ENCODE measurements at regions not wholly inside any gene's neighbourhood (a gene's known extent, or its start where the extent isn't known, plus 50 kb on each side); places are given as distances from the start of the nearest gene placed in this dataset.

- FAIRE-seq, result no peak
- Histone ChIP-seq H3K9ac (replicated peaks; ENCODE audit: extremely low read depth, insufficient read depth, low read length) (no peak overlapping the region), H3K79me2 (ENCODE audit: control insufficient read depth, insufficient read depth, low read length) (no peaks in the 10 kb centered on the region), H3K27me3 (ENCODE audit: control insufficient read depth in 2 of 2, insufficient read depth in 2 of 2, low read length in 2 of 2) (no peaks in the 10 kb centered on the region), H3K4me2 (ENCODE audit: insufficient read depth, low read length) (no peak overlapping the region), H3K4me1 (ENCODE audit: control insufficient read depth, extremely low read depth, insufficient read depth, low read length) (no peaks in the 10 kb centered on the region), H4K20me1 (replicated peaks; ENCODE audit: control insufficient read depth, extremely low read depth, insufficient read depth, low read length) (no peaks in the 10 kb centered on the region), H3K9me3 (replicated peaks; ENCODE audit: control insufficient read depth, insufficient read depth, low read length) (no peaks in the 10 kb centered on the region), H2AFZ (ENCODE audit: low read depth, low read length) (no peak overlapping the region), H3K27ac (ENCODE audit: insufficient read depth, low read depth, low read length) (no peak overlapping the region), H3K36me3 (ENCODE audit: control insufficient read depth in 2 of 2, extremely low read depth in 1 of 2, insufficient read depth in 2 of 2, low read length in 2 of 2) (no peaks in the 10 kb centered on the region), H3K9me1 (replicated peaks; ENCODE audit: control insufficient read depth, extremely low read depth, insufficient read depth, low read length) (no peaks in the 10 kb centered on the region), H3K4me3 (replicated peaks in 1 of 3; ENCODE audit: insufficient read depth in 1 of 3, low read depth in 1 of 3, low read length in 3 of 3) (no peak overlapping the region)
- dilution Hi-C loops (cut with MboI; ENCODE audit: extremely low pct_ligation_motif_present, low sequenced_read_pairs), result no loop called here
- DNase-seq (ENCODE audit: low read depth, low spot score), result no peak
- TF ChIP-seq, protein P1, sequence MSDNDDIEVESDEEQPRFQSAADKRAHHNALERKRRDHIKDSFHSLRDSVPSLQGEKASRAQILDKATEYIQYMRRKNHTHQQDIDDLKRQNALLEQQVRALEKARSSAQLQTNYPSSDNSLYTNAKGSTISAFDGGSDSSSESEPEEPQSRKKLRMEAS (IDR thresholded peaks at IDR 0.05; ENCODE audit: insufficient read depth, insufficient read length), result no peak
- TF ChIP-seq GATA2 (IDR thresholded peaks at IDR 0.05; ENCODE audit: insufficient read depth, insufficient read length, low read depth, low read length), result no peak
- TF ChIP-seq CTCF (IDR thresholded peaks at IDR 0.05; ENCODE audit: extremely low read depth in 1 of 2, insufficient read depth in 1 of 2, low read depth in 1 of 2, low read length in 2 of 2), result no peak
- no peak for TF ChIP-seq POLR2AphosphoS5 (IDR thresholded peaks at IDR 0.05; ENCODE audit: insufficient read depth, low read depth, low read length)
- TF ChIP-seq EZH2 (IDR thresholded peaks at IDR 0.05; ENCODE audit: borderline replicate concordance, low read depth, low read length, severe bottlenecking), result no peak
- TF ChIP-seq MYC (IDR thresholded peaks at IDR 0.05; ENCODE audit: low read depth, low read length), result no peak
- no peak for TF ChIP-seq POLR2A (IDR thresholded peaks at IDR 0.05; ENCODE audit: low read depth, low read length)
- TF ChIP-seq JUN (IDR thresholded peaks at IDR 0.05; ENCODE audit: borderline replicate concordance, insufficient read depth, insufficient read length, low read depth), result no peak
- no peak for TF ChIP-seq FOS (IDR thresholded peaks at IDR 0.05; ENCODE audit: borderline replicate concordance, insufficient read depth, low read length)
- POLR2A ChIA-PET, result no interaction called here
- intact Hi-C loops (cut with micrococcal nuclease), result no loop called here
- CTCF ChIA-PET, result no interaction called here
- BruUV-seq (replicated peaks), result no TSS peak
Observed at GRCh38 chr10:128995676-128996075, 471.4 kb upstream of the MGMT start.
